ENCODE measurements at regions not wholly inside any gene's neighbourhood (a gene's known extent, or its start where the extent isn't known, plus 50 kb on each side); places are given as distances from the start of the nearest gene placed in this dataset.

GRCh38 chr7:156174428-156174827 is 362.2 kb upstream of the SHH start:
- no peak for TF ChIP-seq JUND (IDR thresholded peaks at IDR 0.05; ENCODE audit: low read depth)
- no peak for DNase-seq (ENCODE audit: low read depth in 1 of 2, low spot score in 1 of 2)
- in situ Hi-C loops (cut with HindIII; ENCODE audit: low pct_unique_long_range_greater_than_20kb, low sequenced_read_pairs) = no loop called here

DNA sequence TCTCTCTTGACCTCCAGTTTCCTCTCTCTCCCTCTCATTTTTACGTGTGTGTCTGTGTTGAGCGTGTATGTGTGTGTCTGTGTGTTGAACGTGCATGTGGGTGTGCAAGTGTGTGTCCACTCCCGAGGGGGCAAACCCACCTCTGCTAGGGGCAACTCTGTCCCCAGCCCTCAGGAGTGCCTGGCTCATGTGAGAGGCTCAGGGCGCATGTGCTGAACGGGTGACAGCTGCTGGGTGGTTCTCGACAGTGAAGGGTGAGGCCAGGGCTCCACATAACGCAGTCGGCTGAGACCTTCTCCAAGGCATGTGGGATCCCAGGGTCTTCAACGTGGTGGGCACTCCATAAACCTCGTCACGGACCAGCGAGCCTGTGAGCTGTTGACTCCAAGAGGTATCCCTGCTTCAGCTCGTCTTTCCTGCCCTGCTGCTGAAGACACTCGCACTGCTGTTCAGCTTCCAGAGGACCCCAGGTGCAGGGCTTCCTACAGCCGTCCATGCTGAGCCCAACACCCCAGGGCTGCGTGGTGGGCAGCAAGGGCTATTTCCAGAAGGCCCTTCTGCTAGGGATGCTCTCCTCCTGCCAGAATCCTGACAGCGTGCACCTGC is 361.6 kb upstream of the SHH start:
- DNase-seq (ENCODE audit: low read depth in 1 of 2, low spot score in 1 of 2) = no peak
- in situ Hi-C loops (cut with HindIII; ENCODE audit: low pct_unique_long_range_greater_than_20kb, low sequenced_read_pairs) = no loop called here
- TF ChIP-seq JUND (IDR thresholded peaks at IDR 0.05; ENCODE audit: low read depth) = no peak

- DNase-seq (ENCODE audit: low read depth in 1 of 2, low spot score in 1 of 2) = no peak
- in situ Hi-C loops (cut with HindIII; ENCODE audit: low pct_unique_long_range_greater_than_20kb, low sequenced_read_pairs) = no loop called here
- no peak for TF ChIP-seq JUND (IDR thresholded peaks at IDR 0.05; ENCODE audit: low read depth)
Observed at GRCh38 chr7:156173346-156173745, 361.1 kb upstream of the SHH start.

DNA sequence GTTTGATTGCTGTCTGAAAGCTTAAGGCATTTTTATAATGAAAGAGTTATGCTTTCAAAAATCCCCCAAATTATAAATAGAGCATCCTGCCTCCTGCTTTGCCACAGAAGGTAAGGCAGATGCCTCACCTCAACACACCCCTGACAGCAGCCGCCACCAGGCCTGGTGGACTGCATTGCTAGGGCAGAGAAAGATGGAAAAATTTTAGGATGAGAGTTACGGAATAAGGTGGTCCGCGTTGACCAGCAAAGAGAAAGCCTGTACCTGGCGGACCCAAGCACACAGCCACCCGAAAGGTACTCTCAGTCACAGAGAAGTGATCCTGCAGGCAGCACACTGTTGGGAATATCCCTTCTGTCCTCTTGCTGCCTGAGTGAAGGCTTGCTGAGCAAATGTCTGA is 360.4 kb upstream of the SHH start:
- in situ Hi-C loops (cut with HindIII; ENCODE audit: low pct_unique_long_range_greater_than_20kb, low sequenced_read_pairs) = no loop called here
- no peak for DNase-seq (ENCODE audit: low read depth in 1 of 2, low spot score in 1 of 2)
- TF ChIP-seq JUND (IDR thresholded peaks at IDR 0.05; ENCODE audit: low read depth) = no peak

DNA sequence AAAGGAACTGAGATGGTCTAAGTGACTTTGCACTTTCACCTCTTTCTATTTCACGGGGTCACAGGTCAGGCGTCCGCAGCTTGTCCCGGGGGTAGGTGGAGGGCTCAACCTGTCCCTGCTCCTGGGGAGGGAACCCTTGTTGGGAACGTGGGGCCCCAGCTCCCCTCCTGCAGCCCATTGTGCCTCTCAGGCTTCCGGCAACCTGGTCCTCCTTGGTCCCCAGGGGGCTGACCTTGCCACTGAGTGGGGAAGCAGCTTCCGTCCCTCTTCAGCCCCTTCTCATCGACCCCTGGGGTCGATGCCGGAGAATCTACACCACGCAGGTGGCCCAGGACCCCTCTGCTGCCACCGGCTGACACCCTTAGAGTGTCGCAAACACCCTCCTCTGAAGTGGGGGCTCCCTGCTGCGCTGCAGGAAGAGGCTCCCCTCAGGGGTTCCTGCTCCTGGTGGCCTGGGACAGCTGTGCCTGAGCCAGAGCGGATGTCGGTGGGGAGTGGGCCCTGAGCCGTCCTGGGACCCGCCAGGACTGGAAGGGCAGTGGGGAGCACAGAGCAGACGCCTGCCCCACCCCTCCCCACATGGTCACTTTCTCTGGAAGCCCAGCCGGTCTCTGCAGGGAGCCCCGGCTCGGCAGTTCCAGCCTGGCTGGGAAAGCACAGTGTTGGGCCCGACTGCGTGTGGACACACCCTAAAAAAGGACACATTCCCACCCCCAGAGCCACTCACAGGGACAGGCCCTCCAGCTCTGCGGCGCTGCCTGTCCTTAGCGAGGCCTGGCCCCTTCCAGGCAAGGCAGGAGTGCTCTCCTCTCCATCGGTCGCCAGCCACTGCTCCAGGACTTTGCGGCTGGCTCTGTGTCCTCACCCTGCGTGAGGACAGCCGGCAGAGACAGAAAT is 357.5 kb upstream of the SHH start:
- TF ChIP-seq JUND (IDR thresholded peaks at IDR 0.05; ENCODE audit: low read depth) = no peak
- in situ Hi-C loops (cut with HindIII; ENCODE audit: low pct_unique_long_range_greater_than_20kb, low sequenced_read_pairs) = no loop called here
- no peak for DNase-seq (ENCODE audit: low read depth in 1 of 2, low spot score in 1 of 2)

GRCh38 chr7:156168434-156168833 is 356.2 kb upstream of the SHH start:
- in situ Hi-C loops (cut with HindIII; ENCODE audit: low pct_unique_long_range_greater_than_20kb, low sequenced_read_pairs) = no loop called here
- no peak for TF ChIP-seq JUND (IDR thresholded peaks at IDR 0.05; ENCODE audit: low read depth)
- DNase-seq (ENCODE audit: low read depth in 1 of 2, low spot score in 1 of 2) = no peak

DNA sequence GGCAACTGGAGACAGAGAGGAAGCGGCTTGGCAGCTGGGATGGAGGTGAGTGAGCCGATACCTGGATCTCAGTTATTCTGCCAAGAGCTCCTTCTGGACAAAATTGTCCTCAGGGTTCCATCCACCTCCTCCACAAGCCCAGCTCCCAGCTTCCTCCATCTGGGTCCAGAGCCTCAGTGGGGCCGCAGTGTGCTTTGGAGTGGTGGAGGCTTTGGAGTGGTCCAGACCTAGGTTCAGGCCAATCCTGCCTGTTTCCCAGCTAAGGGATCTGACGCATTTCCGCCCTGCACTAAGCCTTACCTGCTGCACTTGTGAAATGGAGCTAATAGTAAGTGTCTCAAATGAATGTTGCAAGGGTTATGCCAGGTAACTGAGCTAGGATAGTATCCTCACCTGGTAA is 355.7 kb upstream of the SHH start:
- TF ChIP-seq JUND (IDR thresholded peaks at IDR 0.05; ENCODE audit: low read depth) = no peak

GRCh38 chr7:156167417-156167807 is 355.1 kb upstream of the SHH start:
- TF ChIP-seq JUND (IDR thresholded peaks at IDR 0.05; ENCODE audit: low read depth) = no peak
- no peak for DNase-seq (ENCODE audit: low read depth in 1 of 2, low spot score in 1 of 2)
- in situ Hi-C loops (cut with HindIII; ENCODE audit: low pct_unique_long_range_greater_than_20kb, low sequenced_read_pairs) = no loop called here

More for the DNA sequence above, 355.7 kb upstream of the SHH start:
- DNase-seq (ENCODE audit: low read depth in 1 of 2, low spot score in 1 of 2) = no peak
- in situ Hi-C loops (cut with HindIII; ENCODE audit: low pct_unique_long_range_greater_than_20kb, low sequenced_read_pairs) = no loop called here

GRCh38 chr7:156166692-156167416 is 354.6 kb upstream of the SHH start:
- TF ChIP-seq JUND (IDR thresholded peaks at IDR 0.05; ENCODE audit: low read depth) = no peak
- DNase-seq (ENCODE audit: low read depth in 1 of 2, low spot score in 1 of 2) = no peak
- in situ Hi-C loops (cut with HindIII; ENCODE audit: low pct_unique_long_range_greater_than_20kb, low sequenced_read_pairs) = no loop called here

DNA sequence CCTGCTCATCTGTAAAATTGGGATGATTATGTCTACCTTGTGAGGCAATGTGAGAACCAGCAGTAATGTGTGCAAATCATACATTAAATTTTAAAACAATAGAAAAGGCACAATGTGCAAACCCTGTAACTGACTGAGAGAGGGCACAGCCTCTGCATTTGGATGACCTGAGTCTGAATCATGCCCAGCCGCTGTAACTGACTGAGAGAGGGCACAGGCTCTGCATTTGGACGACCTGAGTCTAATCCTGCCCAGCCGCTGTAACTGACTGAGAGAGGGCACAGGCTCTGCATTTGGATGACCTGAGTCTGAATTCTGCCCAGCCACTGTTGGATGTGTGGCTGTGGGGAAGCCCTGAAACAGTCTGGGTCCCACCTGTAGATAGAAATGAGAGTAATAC is 351.5 kb upstream of the SHH start:
- in situ Hi-C loops (cut with HindIII; ENCODE audit: low pct_unique_long_range_greater_than_20kb, low sequenced_read_pairs) = no loop called here
- no peak for TF ChIP-seq JUND (IDR thresholded peaks at IDR 0.05; ENCODE audit: low read depth)
- no peak for DNase-seq (ENCODE audit: low read depth in 1 of 2, low spot score in 1 of 2)

DNA sequence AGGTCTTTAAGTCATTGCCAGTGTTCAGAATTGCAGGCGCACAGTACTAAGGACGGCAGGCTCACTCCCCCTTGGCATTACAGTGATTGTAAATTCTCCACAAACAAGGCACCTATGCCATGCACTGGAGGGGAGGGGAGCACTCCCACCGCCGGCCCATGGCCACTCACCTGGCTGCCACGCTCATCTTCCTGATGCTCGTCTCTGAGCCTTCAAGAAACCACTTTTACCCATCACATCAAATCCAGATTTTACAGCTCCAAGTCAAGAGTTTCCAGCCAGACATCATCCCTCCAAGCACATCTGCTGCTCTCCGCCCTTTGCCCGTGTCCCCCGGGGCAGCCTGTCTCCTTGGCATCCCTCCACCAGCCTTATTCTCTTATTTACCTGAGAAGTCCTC is 350.2 kb upstream of the SHH start:
- in situ Hi-C loops (cut with HindIII; ENCODE audit: low pct_unique_long_range_greater_than_20kb, low sequenced_read_pairs) = no loop called here
- no peak for DNase-seq (ENCODE audit: low read depth in 1 of 2, low spot score in 1 of 2)
- TF ChIP-seq JUND (IDR thresholded peaks at IDR 0.05; ENCODE audit: low read depth) = no peak

DNA sequence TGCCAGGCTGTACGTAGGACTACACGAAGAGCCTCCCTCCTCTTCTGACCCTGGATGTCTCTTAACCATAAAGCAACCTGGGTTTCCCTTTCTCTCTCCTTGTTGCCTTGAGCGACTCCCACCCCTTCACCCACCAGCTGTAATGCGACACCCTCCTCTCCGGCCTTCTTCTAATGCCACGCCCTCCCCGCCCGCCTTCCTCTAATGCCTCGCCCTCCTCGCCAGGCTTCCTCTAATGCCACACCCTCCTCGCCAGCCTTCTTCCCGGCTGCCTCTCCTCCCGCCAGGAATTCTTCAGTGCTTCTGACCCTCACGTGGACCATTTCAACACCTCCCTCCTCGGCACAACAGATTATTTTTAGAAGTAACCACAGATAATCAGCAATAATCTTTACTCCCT is 348.5 kb upstream of the SHH start:
- TF ChIP-seq JUND (IDR thresholded peaks at IDR 0.05; ENCODE audit: low read depth) = no peak
- no peak for DNase-seq (ENCODE audit: low read depth in 1 of 2, low spot score in 1 of 2)
- in situ Hi-C loops (cut with HindIII; ENCODE audit: low pct_unique_long_range_greater_than_20kb, low sequenced_read_pairs) = no loop called here

DNA sequence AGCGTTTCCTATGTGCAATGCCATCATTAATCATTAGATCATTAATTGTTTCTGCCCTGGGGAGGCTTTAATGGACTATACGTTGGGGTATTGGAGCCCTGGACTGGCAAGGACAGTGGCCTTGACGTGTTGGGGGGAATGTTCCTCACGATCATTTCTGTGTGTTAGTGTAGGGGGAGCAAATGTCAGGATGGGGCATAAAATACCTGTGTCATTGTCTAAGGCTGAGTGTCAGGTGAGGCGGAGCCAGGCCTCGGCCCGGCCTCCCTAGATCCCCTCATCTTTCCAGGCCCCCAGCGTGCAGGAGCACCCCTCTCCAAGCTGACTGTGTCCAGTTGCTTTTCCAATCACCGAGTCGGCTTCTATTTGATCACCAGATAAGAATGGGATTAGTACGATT is 346.4 kb upstream of the SHH start:
- TF ChIP-seq JUND (IDR thresholded peaks at IDR 0.05; ENCODE audit: low read depth) = no peak
- in situ Hi-C loops (cut with HindIII; ENCODE audit: low pct_unique_long_range_greater_than_20kb, low sequenced_read_pairs) = no loop called here
- no peak for DNase-seq (ENCODE audit: low read depth in 1 of 2, low spot score in 1 of 2)
